ENCODE measurements at regions not wholly inside any gene's neighbourhood (a gene's known extent, or its start where the extent isn't known, plus 50 kb on each side); places are given as distances from the start of the nearest gene placed in this dataset.

DNA sequence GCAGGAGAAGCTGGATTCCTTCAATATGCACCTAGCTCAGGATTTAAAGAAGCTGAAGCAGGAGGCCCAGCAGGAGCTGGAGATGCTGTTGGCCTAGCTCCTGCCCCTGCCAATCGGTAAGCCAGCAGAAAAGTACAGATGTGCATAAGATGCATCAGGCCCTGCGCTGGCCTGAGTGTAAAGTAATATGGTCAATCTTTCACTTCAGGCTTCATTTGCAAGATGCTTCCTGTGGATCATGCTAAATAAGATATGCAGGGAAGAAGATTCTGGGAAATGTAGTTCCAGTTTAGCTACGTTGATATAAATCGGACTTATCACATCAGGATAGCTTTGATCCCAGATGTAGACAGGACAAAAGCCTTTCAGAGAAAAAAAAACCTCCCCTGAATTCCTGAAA lies 100.3 kb downstream of the GJA1 start:
- DNase-seq (ENCODE audit: low spot score) = no peak
- no peaks in the 10 kb centered on the region for H3K36me3 ChIP-seq
- no peaks in the 10 kb centered on the region for H3K4me1 ChIP-seq
- no peak overlapping the region for H3K4me3 ChIP-seq
- no peaks in the 10 kb centered on the region for H3K9me3 ChIP-seq
- H3K27ac ChIP-seq = no peak overlapping the region
- H3K27me3 ChIP-seq = no peaks in the 10 kb centered on the region
- TF ChIP-seq, protein P1, sequence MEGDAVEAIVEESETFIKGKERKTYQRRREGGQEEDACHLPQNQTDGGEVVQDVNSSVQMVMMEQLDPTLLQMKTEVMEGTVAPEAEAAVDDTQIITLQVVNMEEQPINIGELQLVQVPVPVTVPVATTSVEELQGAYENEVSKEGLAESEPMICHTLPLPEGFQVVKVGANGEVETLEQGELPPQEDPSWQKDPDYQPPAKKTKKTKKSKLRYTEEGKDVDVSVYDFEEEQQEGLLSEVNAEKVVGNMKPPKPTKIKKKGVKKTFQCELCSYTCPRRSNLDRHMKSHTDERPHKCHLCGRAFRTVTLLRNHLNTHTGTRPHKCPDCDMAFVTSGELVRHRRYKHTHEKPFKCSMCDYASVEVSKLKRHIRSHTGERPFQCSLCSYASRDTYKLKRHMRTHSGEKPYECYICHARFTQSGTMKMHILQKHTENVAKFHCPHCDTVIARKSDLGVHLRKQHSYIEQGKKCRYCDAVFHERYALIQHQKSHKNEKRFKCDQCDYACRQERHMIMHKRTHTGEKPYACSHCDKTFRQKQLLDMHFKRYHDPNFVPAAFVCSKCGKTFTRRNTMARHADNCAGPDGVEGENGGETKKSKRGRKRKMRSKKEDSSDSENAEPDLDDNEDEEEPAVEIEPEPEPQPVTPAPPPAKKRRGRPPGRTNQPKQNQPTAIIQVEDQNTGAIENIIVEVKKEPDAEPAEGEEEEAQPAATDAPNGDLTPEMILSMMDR (IDR thresholded peaks at IDR 0.05) = no peak

DNA sequence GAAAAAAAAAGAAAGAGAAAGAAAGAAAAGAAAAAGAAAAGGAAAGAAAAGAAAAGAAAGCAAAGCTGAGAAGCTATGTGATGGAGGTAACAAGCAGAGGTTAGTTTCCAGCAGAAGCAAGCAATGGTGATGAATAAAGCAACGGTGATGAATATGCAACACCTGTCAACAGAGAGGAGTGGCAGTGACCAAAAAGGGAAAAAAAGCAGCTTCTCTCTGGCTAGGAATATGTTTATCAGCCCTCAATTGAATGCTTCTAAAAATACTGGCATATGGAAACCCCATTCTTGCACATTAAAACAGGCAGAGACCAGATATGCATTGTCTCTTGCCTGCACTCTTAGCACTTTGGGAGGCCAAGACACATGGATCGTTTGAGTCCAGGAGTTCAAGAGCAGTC lies 100.9 kb downstream of the GJA1 start:
- H3K27ac ChIP-seq = no peak overlapping the region

GRCh38 chr6:121539439-121539838 lies 104.0 kb downstream of the GJA1 start:
- H3K9me3 ChIP-seq = no peaks in the 10 kb centered on the region
- H3K4me3 ChIP-seq = no peak overlapping the region
- H3K27ac ChIP-seq = no peak overlapping the region
- H3K36me3 ChIP-seq = no peaks in the 10 kb centered on the region
- no peak for DNase-seq (ENCODE audit: low spot score)
- no peaks in the 10 kb centered on the region for H3K27me3 ChIP-seq
- H3K4me1 ChIP-seq = no peaks in the 10 kb centered on the region
- TF ChIP-seq, protein P1 (IDR thresholded peaks at IDR 0.05) = no peak

More for the DNA sequence above, 100.9 kb downstream of the GJA1 start:
- no peaks in the 10 kb centered on the region for H3K27me3 ChIP-seq
- TF ChIP-seq, protein P1 (IDR thresholded peaks at IDR 0.05) = no peak
- no peak overlapping the region for H3K4me3 ChIP-seq
- no peaks in the 10 kb centered on the region for H3K9me3 ChIP-seq
- DNase-seq (ENCODE audit: low spot score) = no peak
- no peaks in the 10 kb centered on the region for H3K36me3 ChIP-seq
- H3K4me1 ChIP-seq = no peaks in the 10 kb centered on the region

DNA sequence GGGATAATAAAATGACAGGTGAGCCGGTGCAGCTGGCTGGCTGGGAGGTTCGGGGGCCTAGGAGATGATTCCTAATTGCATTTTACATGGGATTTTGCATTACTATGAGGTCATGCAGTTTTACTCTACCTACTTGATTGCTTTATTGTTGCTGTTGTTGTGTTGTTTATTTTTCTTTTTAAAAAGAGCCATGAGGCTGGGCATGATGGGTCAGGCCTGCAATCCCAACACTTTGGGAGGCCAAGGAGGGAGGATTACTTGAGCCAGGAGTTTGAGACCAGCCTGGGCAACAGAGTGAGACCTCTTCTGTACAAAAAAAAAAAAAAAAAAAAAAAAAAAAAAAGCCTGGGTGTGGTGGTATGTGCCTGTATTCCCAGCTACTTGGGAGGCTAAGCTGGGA lies 104.8 kb downstream of the GJA1 start:
- Histone ChIP-seq H3K27me3 (no peaks in the 10 kb centered on the region), H3K9me3 (no peaks in the 10 kb centered on the region), H3K4me1 (no peaks in the 10 kb centered on the region), H3K4me3 (no peak overlapping the region), H3K27ac (no peak overlapping the region), H3K36me3 (no peaks in the 10 kb centered on the region)
- TF ChIP-seq, protein P1 (IDR thresholded peaks at IDR 0.05) = no peak
- DNase-seq (ENCODE audit: low spot score) = no peak

DNA sequence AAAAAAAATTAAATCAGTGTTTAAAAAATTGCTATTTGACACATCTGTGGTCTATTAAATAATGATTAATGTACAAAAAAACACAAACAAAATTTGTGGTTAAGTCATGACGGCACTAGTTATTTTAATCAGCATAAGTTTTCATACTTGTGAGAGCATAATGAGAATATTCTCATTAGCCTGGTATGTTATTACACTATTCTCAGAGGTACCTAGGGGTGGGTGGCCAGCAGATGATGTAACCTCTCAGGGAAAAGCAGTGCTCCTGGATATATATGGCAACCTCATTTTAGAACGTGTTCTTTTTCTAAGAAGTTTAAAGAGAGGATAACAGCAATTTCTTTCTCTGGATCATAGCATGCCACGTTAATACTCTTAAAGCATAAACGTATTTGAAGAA lies 109.2 kb downstream of the GJA1 start:
- H3K27ac ChIP-seq = no peak overlapping the region
- H3K4me3 ChIP-seq = no peak overlapping the region
- no peaks in the 10 kb centered on the region for H3K4me1 ChIP-seq
- no peak for DNase-seq (ENCODE audit: low spot score)
- TF ChIP-seq, protein P1 (IDR thresholded peaks at IDR 0.05) = no peak
- H3K36me3 ChIP-seq = no peaks in the 10 kb centered on the region
- no peaks in the 10 kb centered on the region for H3K9me3 ChIP-seq
- H3K27me3 ChIP-seq = no peaks in the 10 kb centered on the region

- Histone ChIP-seq H3K9me3 (no peaks in the 10 kb centered on the region), H3K27ac (no peak overlapping the region), H3K4me1 (no peaks in the 10 kb centered on the region), H3K36me3 (no peaks in the 10 kb centered on the region), H3K4me3 (no peak overlapping the region), H3K27me3 (no peaks in the 10 kb centered on the region)
- TF ChIP-seq, protein P1 (IDR thresholded peaks at IDR 0.05) = no peak
- DNase-seq (ENCODE audit: low spot score) = no peak
Measured at GRCh38 chr6:121548131-121548530, 112.7 kb downstream of the GJA1 start.
